22Rv1 (cell line): ENCODE measurements at regions not wholly inside any gene's neighbourhood (a gene's known extent, or its start where the extent isn't known, plus 50 kb on each side); places are given as distances from the start of the nearest gene placed in this dataset.

Source experiments
- H3K27ac ChIP-seq: fragments of 450-650 bp; 2 replicates; pipeline ENCODE4 v1.5.1; 2017
- CTCF ChIP-seq: fragments of 450-650 bp; IDR thresholded peaks from 2 replicates; pipeline ENCODE4 v1.5.1; 2017; ENCODE audit warnings: mild to moderate bottlenecking
- ZFX ChIP-seq: fragments of 450-650 bp; IDR thresholded peaks from 2 replicates; pipeline ENCODE4 v1.6.1; 2017; ENCODE audit warnings: antibody characterized with exemption, borderline replicate concordance

- H3K27ac ChIP-seq = peak overlapping the region; percentile 79
- TF ChIP-seq CTCF = no peak
- TF ChIP-seq ZFX = no peak
Measured at GRCh38 chr4:26021417-26022345, 107.7 kb downstream of the SMIM20 start.

GRCh38 chr4:26022346-26023202, 108.6 kb downstream of the SMIM20 start:
- H3K27ac ChIP-seq = peak overlapping the region; percentile 79
- TF ChIP-seq ZFX = no peak
- TF ChIP-seq CTCF = no peak

- H3K27ac ChIP-seq = peak overlapping the region; percentile 79
- TF ChIP-seq ZFX (no peak), CTCF (no peak)
Measured at GRCh38 chr4:26023203-26023972, 109.4 kb downstream of the SMIM20 start.

- TF ChIP-seq ZFX (no peak), CTCF (no peak)
- H3K27ac ChIP-seq = no peak overlapping the region
Measured at GRCh38 chr4:26024079-26024478, 110.1 kb downstream of the SMIM20 start.

- no peak overlapping the region for H3K27ac ChIP-seq
- TF ChIP-seq CTCF (no peak), ZFX (no peak)
Measured at GRCh38 chr4:26028133-26028792, 114.2 kb downstream of the SMIM20 start.

GRCh38 chr4:26028793-26029567, 115.0 kb downstream of the SMIM20 start:
- TF ChIP-seq CTCF (peak; percentile 79), ZFX (no peak)
- H3K27ac ChIP-seq = no peak overlapping the region
